Activated T-cell treated with anti-CD3 and anti-CD28 coated beads, Interleukin-2, amount 50 U/mL, for 72 hours (primary cell): ENCODE measurements at regions not wholly inside any gene's neighbourhood (a gene's known extent, or its start where the extent isn't known, plus 50 kb on each side); places are given as distances from the start of the nearest gene placed in this dataset.

Experiments
- ATAC-seq, 2 donors: fragments of 150-1000 bp; cut with Tn5 transposase; replicated peaks in 1 of 2; 2 replicates each; pipeline ENCODE4 v1.10.0; 2021; ENCODE audit warnings: moderate library complexity in 2 of 2, mild to moderate bottlenecking in 1 of 2
- DNase-seq, 2 donors: peaks; one replicate each; pipeline ENCODE4 v3.0.0; 2021 to 2022; ENCODE audit warnings: mixed read lengths in 1 of 2
- H3K27ac Mint-ChIP-seq: one replicate; pipeline ENCODE4 v1.8.0; 2022; ENCODE audit warnings: mild to moderate bottlenecking, moderate library complexity, mixed read lengths
- H3K27me3 Mint-ChIP-seq: one replicate; pipeline ENCODE4 v1.8.0; 2022; ENCODE audit warnings: low read depth, mixed read lengths
- H3K36me3 Mint-ChIP-seq, 2 donors: one replicate each; pipeline ENCODE4 v1.8.0; 2022; ENCODE audit warnings: mixed read lengths in 2 of 2, mild to moderate bottlenecking in 1 of 2; ENCODE audit not compliant: insufficient read depth in 2 of 2
- H3K4me1 Mint-ChIP-seq: one replicate; pipeline ENCODE4 v1.8.0; 2022; ENCODE audit warnings: low read depth, mixed read lengths
- H3K4me3 Mint-ChIP-seq, 2 donors: one replicate each; pipeline ENCODE4 v1.8.0; 2022; ENCODE audit warnings: mild to moderate bottlenecking in 2 of 2, mixed read lengths in 2 of 2, moderate library complexity in 2 of 2
- H3K9me3 Mint-ChIP-seq, 2 donors: one replicate each; pipeline ENCODE4 v1.8.0; 2022; ENCODE audit warnings: mixed read lengths in 2 of 2

- no peak for ATAC-seq
- Mint-ChIP-seq H3K9me3 (no peaks in the 10 kb centered on the region), H3K36me3 (no peaks in the 10 kb centered on the region), H3K4me1 (no peaks in the 10 kb centered on the region), H3K27me3 (no peaks in the 10 kb centered on the region), H3K4me3 (no peak overlapping the region), H3K27ac (no peak overlapping the region)
- DNase-seq: no peak
Observed at GRCh38 chr4:8780086-8780485, 91.6 kb downstream of the HMX1 start.

- Mint-ChIP-seq H3K27me3 (no peaks in the 10 kb centered on the region), H3K27ac (no peak overlapping the region), H3K9me3 (no peaks in the 10 kb centered on the region), H3K36me3 (no peaks in the 10 kb centered on the region), H3K4me1 (no peaks in the 10 kb centered on the region), H3K4me3 (no peak overlapping the region)
- no peak for DNase-seq
- ATAC-seq: no peak
Observed at GRCh38 chr4:8779490-8779932, 92.1 kb downstream of the HMX1 start.

GRCh38 chr4:8778760-8779159 is 92.9 kb downstream of the HMX1 start:
- DNase-seq (no peak), ATAC-seq (no peak)
- Mint-ChIP-seq H3K36me3 (no peaks in the 10 kb centered on the region), H3K4me3 (no peak overlapping the region), H3K27ac (no peak overlapping the region), H3K9me3 (no peaks in the 10 kb centered on the region), H3K27me3 (no peaks in the 10 kb centered on the region), H3K4me1 (no peaks in the 10 kb centered on the region)

- H3K36me3 Mint-ChIP-seq: no peaks in the 10 kb centered on the region
- no peaks in the 10 kb centered on the region for H3K9me3 Mint-ChIP-seq
Observed at GRCh38 chr4:8778291-8778690, 93.3 kb downstream of the HMX1 start.

GRCh38 chr4:8777320-8778196 is 94.1 kb downstream of the HMX1 start:
- no peaks in the 10 kb centered on the region for H3K36me3 Mint-ChIP-seq
- no peak overlapping the region for H3K27ac Mint-ChIP-seq
- no peaks in the 10 kb centered on the region for H3K9me3 Mint-ChIP-seq
- no peaks in the 10 kb centered on the region for H3K27me3 Mint-ChIP-seq
- DNase-seq: no peak
- no peak for ATAC-seq
- H3K4me1 Mint-ChIP-seq: no peaks in the 10 kb centered on the region
- H3K4me3 Mint-ChIP-seq: no peak overlapping the region

More at GRCh38 chr4:8778291-8778690, 93.3 kb downstream of the HMX1 start:
- DNase-seq (no peak), ATAC-seq (no peak)
- H3K4me3 Mint-ChIP-seq: no peak overlapping the region
- no peak overlapping the region for H3K27ac Mint-ChIP-seq
- no peaks in the 10 kb centered on the region for H3K4me1 Mint-ChIP-seq
- no peaks in the 10 kb centered on the region for H3K27me3 Mint-ChIP-seq

GRCh38 chr4:8776366-8776765 is 95.3 kb downstream of the HMX1 start:
- no peaks in the 10 kb centered on the region for H3K27me3 Mint-ChIP-seq

GRCh38 chr4:8775751-8776355 is 95.8 kb downstream of the HMX1 start:
- Mint-ChIP-seq H3K4me3 (no peak overlapping the region), H3K4me1 (no peaks in the 10 kb centered on the region), H3K36me3 (no peaks in the 10 kb centered on the region), H3K9me3 (no peaks in the 10 kb centered on the region), H3K27me3 (no peaks in the 10 kb centered on the region), H3K27ac (no peak overlapping the region)
- DNase-seq (no peak), ATAC-seq (no peak)

More at GRCh38 chr4:8776366-8776765, 95.3 kb downstream of the HMX1 start:
- no peaks in the 10 kb centered on the region for H3K9me3 Mint-ChIP-seq
- no peak for DNase-seq
- H3K27ac Mint-ChIP-seq: no peak overlapping the region
- no peaks in the 10 kb centered on the region for H3K4me1 Mint-ChIP-seq
- H3K4me3 Mint-ChIP-seq: no peak overlapping the region
- H3K36me3 Mint-ChIP-seq: no peaks in the 10 kb centered on the region
- ATAC-seq: no peak

GRCh38 chr4:8775121-8775520 is 96.5 kb downstream of the HMX1 start:
- Mint-ChIP-seq H3K4me1 (no peaks in the 10 kb centered on the region), H3K9me3 (no peaks in the 10 kb centered on the region), H3K27ac (no peak overlapping the region), H3K36me3 (no peaks in the 10 kb centered on the region), H3K4me3 (no peak overlapping the region), H3K27me3 (no peaks in the 10 kb centered on the region)
- DNase-seq (no peak), ATAC-seq (no peak)

- H3K27me3 Mint-ChIP-seq: no peaks in the 10 kb centered on the region
- H3K27ac Mint-ChIP-seq: no peak overlapping the region
- H3K9me3 Mint-ChIP-seq: no peaks in the 10 kb centered on the region
- H3K36me3 Mint-ChIP-seq: no peaks in the 10 kb centered on the region
- H3K4me1 Mint-ChIP-seq: no peaks in the 10 kb centered on the region
- ATAC-seq: no peak
- no peak for DNase-seq
- H3K4me3 Mint-ChIP-seq: no peak overlapping the region
Observed at GRCh38 chr4:8774071-8774470, 97.6 kb downstream of the HMX1 start.

- ATAC-seq (no peak), DNase-seq (no peak)
- no peaks in the 10 kb centered on the region for H3K9me3 Mint-ChIP-seq
- H3K27me3 Mint-ChIP-seq: no peaks in the 10 kb centered on the region
- H3K4me1 Mint-ChIP-seq: no peaks in the 10 kb centered on the region
- H3K36me3 Mint-ChIP-seq: no peaks in the 10 kb centered on the region
- no peak overlapping the region for H3K27ac Mint-ChIP-seq
- H3K4me3 Mint-ChIP-seq: no peak overlapping the region
Observed at GRCh38 chr4:8773124-8773931, 98.3 kb downstream of the HMX1 start.

GRCh38 chr4:8772499-8773123 is 99.0 kb downstream of the HMX1 start:
- Mint-ChIP-seq H3K4me3 (no peak overlapping the region), H3K4me1 (no peaks in the 10 kb centered on the region), H3K27me3 (no peaks in the 10 kb centered on the region), H3K9me3 (no peaks in the 10 kb centered on the region), H3K36me3 (no peaks in the 10 kb centered on the region), H3K27ac (no peak overlapping the region)
- ATAC-seq (no peak), DNase-seq (no peak)

GRCh38 chr4:8771666-8772065 is 100.0 kb downstream of the HMX1 start:
- no peaks in the 10 kb centered on the region for H3K4me1 Mint-ChIP-seq
- no peak overlapping the region for H3K27ac Mint-ChIP-seq
- no peak for ATAC-seq
- H3K27me3 Mint-ChIP-seq: no peaks in the 10 kb centered on the region
- no peaks in the 10 kb centered on the region for H3K9me3 Mint-ChIP-seq
- DNase-seq: no peak
- no peak overlapping the region for H3K4me3 Mint-ChIP-seq
- no peaks in the 10 kb centered on the region for H3K36me3 Mint-ChIP-seq

GRCh38 chr4:8771258-8771590 is 100.4 kb downstream of the HMX1 start:
- Mint-ChIP-seq H3K9me3 (no peaks in the 10 kb centered on the region), H3K36me3 (no peaks in the 10 kb centered on the region), H3K27me3 (no peaks in the 10 kb centered on the region), H3K4me1 (no peaks in the 10 kb centered on the region), H3K27ac (no peak overlapping the region), H3K4me3 (no peak overlapping the region)
- ATAC-seq (no peak), DNase-seq (no peak)
